ENCODE measurements at regions not wholly inside any gene's neighbourhood (a gene's known extent, or its start where the extent isn't known, plus 50 kb on each side); places are given as distances from the start of the nearest gene placed in this dataset.

GRCh38 chr5:156188016-156188415, 138.9 kb upstream of the SGCD start:
- Histone ChIP-seq H3K4me1 (ENCODE audit: control insufficient read depth in 4 of 4, insufficient read depth in 4 of 4, low read length in 3 of 4) (no peaks in the 10 kb centered on the region), H3K27me3 (ENCODE audit: control insufficient read depth in 4 of 4, insufficient read depth in 4 of 4, low read length in 3 of 4) (no peaks in the 10 kb centered on the region), H3K9ac (ENCODE audit: low read depth in 1 of 2, low read length in 2 of 2) (no peak overlapping the region), H3K27ac (ENCODE audit: low read depth in 1 of 2, low read length in 2 of 2) (no peak overlapping the region), H3K4me3 (ENCODE audit: low read depth in 1 of 3, low read length in 3 of 3) (no peak overlapping the region), H3K36me3 (ENCODE audit: control insufficient read depth in 4 of 4, insufficient read depth in 3 of 4, low read depth in 1 of 4, low read length in 3 of 4) (no peaks in the 10 kb centered on the region), H3K9me3 (ENCODE audit: control insufficient read depth in 4 of 4, low read length in 3 of 4) (no peaks in the 10 kb centered on the region)
- TF ChIP-seq ZBTB33 (IDR thresholded peaks at IDR 0.05) (no peak), RAD21 (IDR thresholded peaks at IDR 0.05) (no peak), EGR1 (IDR thresholded peaks at IDR 0.05; ENCODE audit: low read depth in 2 of 2) (no peak), REST (IDR thresholded peaks at IDR 0.05) (no peak), FOXA2 (IDR thresholded peaks at IDR 0.05) (no peak), HNF4G (IDR thresholded peaks at IDR 0.05) (no peak), NR2F2 (IDR thresholded peaks at IDR 0.05) (no peak), JUND (IDR thresholded peaks at IDR 0.05) (no peak), MAX (IDR thresholded peaks at IDR 0.05) (no peak), FOXA1 (IDR thresholded peaks at IDR 0.05) (no peak), YY1 (IDR thresholded peaks at IDR 0.05) (no peak)
- WGBS: 44% methylated on average over 3 of the region's 3 CpGs
- no peak for DNase-seq (ENCODE audit: low spot score)

- no peak for DNase-seq (ENCODE audit: low spot score)
- WGBS: 88% methylated on average over 4 of the region's 4 CpGs
Measured at GRCh38 chr5:156189628-156190027, 137.3 kb upstream of the SGCD start.

More at GRCh38 chr5:156189628-156190027, 137.3 kb upstream of the SGCD start:
- Histone ChIP-seq H3K27me3 (ENCODE audit: control insufficient read depth in 4 of 4, insufficient read depth in 4 of 4, low read length in 3 of 4) (no peaks in the 10 kb centered on the region), H3K27ac (ENCODE audit: low read depth in 1 of 2, low read length in 2 of 2) (no peak overlapping the region), H3K4me3 (ENCODE audit: low read depth in 1 of 3, low read length in 3 of 3) (no peak overlapping the region), H3K4me1 (ENCODE audit: control insufficient read depth in 4 of 4, insufficient read depth in 4 of 4, low read length in 3 of 4) (no peaks in the 10 kb centered on the region), H3K9ac (ENCODE audit: low read depth in 1 of 2, low read length in 2 of 2) (no peak overlapping the region), H3K9me3 (ENCODE audit: control insufficient read depth in 4 of 4, low read length in 3 of 4) (peaks cover 0 to 3% (median 0%) of the 10 kb centered on the region in 4 donors), H3K36me3 (ENCODE audit: control insufficient read depth in 4 of 4, insufficient read depth in 3 of 4, low read depth in 1 of 4, low read length in 3 of 4) (no peaks in the 10 kb centered on the region)
- TF ChIP-seq FOXA1 (IDR thresholded peaks at IDR 0.05) (no peak), GABPA (IDR thresholded peaks at IDR 0.05 in 1 of 2, conservative IDR thresholded peaks at IDR 0.05 in 1 of 2) (no peak), TAF1 (conservative IDR thresholded peaks at IDR 0.05) (no peak), HNF4G (IDR thresholded peaks at IDR 0.05) (no peak), NR2F2 (IDR thresholded peaks at IDR 0.05) (no peak), REST (IDR thresholded peaks at IDR 0.05) (no peak), SP1 (IDR thresholded peaks at IDR 0.05) (no peak), FOXA2 (IDR thresholded peaks at IDR 0.05) (no peak), EGR1 (IDR thresholded peaks at IDR 0.05; ENCODE audit: low read depth in 2 of 2) (no peak), ZBTB33 (IDR thresholded peaks at IDR 0.05) (no peak), RXRA (IDR thresholded peaks at IDR 0.05) (no peak), CTCF (IDR thresholded peaks at IDR 0.05; ENCODE audit: low read depth, low read length, missing input control) (no peak), MAX (IDR thresholded peaks at IDR 0.05) (no peak), JUND (IDR thresholded peaks at IDR 0.05) (no peak), ATF3 (IDR thresholded peaks at IDR 0.05) (no peak), HNF4A (conservative IDR thresholded peaks at IDR 0.05) (no peak), RAD21 (IDR thresholded peaks at IDR 0.05) (no peak), YY1 (IDR thresholded peaks at IDR 0.05) (no peak)

Data from liver (tissue), 8 donors.